B cell (primary cell): ENCODE measurements at regions not wholly inside any gene's neighbourhood (a gene's known extent, or its start where the extent isn't known, plus 50 kb on each side); places are given as distances from the start of the nearest gene placed in this dataset.

Source experiments
- ATAC-seq: fragments of 200-7000 bp; cut with Tn5 transposase; one replicate; pipeline ENCODE4 v1.10.0; 2021; ENCODE audit warnings: low read depth, mild to moderate bottlenecking, moderate number of reproducible peaks, moderate library complexity
- CTCF ChIA-PET: fragments of 350-600 bp; sonication (Branson Sonifier 250); formaldehyde crosslinking; loops from one replicate; lab custom pipeline; 2021; ENCODE audit warnings: antibody characterized with exemption, inconsistent platforms; lab: Charles Lee
- POLR2A ChIA-PET: fragments of 350-600 bp; sonication (Branson Sonifier 250); formaldehyde crosslinking; loops from one replicate; lab custom pipeline; 2021; ENCODE audit warnings: antibody characterized with exemption; lab: Charles Lee
- DNase-seq: peaks from one replicate; pipeline ENCODE4 v3.0.0; 2013
- H2AFZ ChIP-seq: 2 replicates; pipeline ENCODE4 v1.6.1; 2012; ENCODE audit warnings: mild to moderate bottlenecking, low read depth, low read length; ENCODE audit not compliant: insufficient read depth, poor library complexity, severe bottlenecking
- H3K27ac ChIP-seq, 2 donors: 1 replicate in 1 of 2; 2 replicates in 1 of 2; pipeline ENCODE4 v1.5.1; 2012 to 2013; ENCODE audit warnings: low read length in 2 of 2, mild to moderate bottlenecking in 2 of 2, moderate library complexity in 1 of 2
- H3K27me3 ChIP-seq, 4 experiments: fragments of 200-600 bp in 1 of 4; sonication (generic) in 1 of 4; replicated peaks in 1 of 4; 1 replicate in 2 of 4; 2 replicates in 2 of 4; pipeline versions ENCODE4 v1.6.1 to v1.7.0; 2013 to 2016; ENCODE audit warnings: low read length in 3 of 4, mild to moderate bottlenecking in 2 of 4, mixed read lengths in 1 of 4, moderate library complexity in 1 of 4; ENCODE audit not compliant: insufficient read depth in 4 of 4, control insufficient read depth in 3 of 4; ENCODE audit errors: control extremely low read depth in 1 of 4
- H3K36me3 ChIP-seq, 2 experiments: replicated peaks in 1 of 2; 1 replicate in 1 of 2; 2 replicates in 1 of 2; pipeline versions ENCODE4 v1.6.1 to v1.7.1; 2013; ENCODE audit warnings: low read length in 1 of 2; ENCODE audit not compliant: insufficient read depth in 2 of 2, control insufficient read depth in 1 of 2; ENCODE audit errors: control extremely low read depth in 1 of 2, extremely low read depth in 1 of 2
- H3K4me1 ChIP-seq, 2 donors: fragments of 200-600 bp in 1 of 2; sonication (generic) in 1 of 2; 1 replicate in 1 of 2; 2 replicates in 1 of 2; pipeline versions ENCODE4 v1.5.1 to v1.6.1; 2013 to 2017; ENCODE audit warnings: low read length in 2 of 2; ENCODE audit not compliant: control insufficient read depth in 2 of 2, insufficient read depth in 2 of 2
- H3K4me2 ChIP-seq: replicated peaks from 2 replicates; pipeline ENCODE3; 2012; ENCODE audit warnings: mild to moderate bottlenecking, low read depth, low read length; ENCODE audit not compliant: poor library complexity, severe bottlenecking
- H3K4me3 ChIP-seq, 5 experiments: fragments of 200-600 bp in 1 of 5; sonication (generic) in 1 of 5; 1 replicate in 3 of 5; 2 replicates in 2 of 5; pipeline versions ENCODE4 v1.5.1 to v1.7.0; 2011 to 2016; ENCODE audit warnings: low read length in 4 of 5, mild to moderate bottlenecking in 4 of 5, low read depth in 2 of 5, control low read depth in 1 of 5, moderate library complexity in 1 of 5; ENCODE audit not compliant: insufficient read depth in 1 of 5; ENCODE audit errors: control extremely low read depth in 1 of 5, extremely low read depth in 1 of 5
- H3K79me2 ChIP-seq: fragments of 200-600 bp; sonication (generic); one replicate; pipeline ENCODE4 v1.6.0; 2016; ENCODE audit warnings: low read length; ENCODE audit not compliant: control insufficient read depth, insufficient read depth
- H3K9ac ChIP-seq: fragments of 200-600 bp; sonication (generic); 2 replicates; pipeline ENCODE4 v1.6.1; 2017; ENCODE audit warnings: mild to moderate bottlenecking, low read length, moderate library complexity
- H3K9me3 ChIP-seq, 3 donors: one replicate each; pipeline versions ENCODE4 v1.6.1 to v1.7.1; 2013; ENCODE audit warnings: low read length in 2 of 3; ENCODE audit not compliant: control insufficient read depth in 2 of 3, insufficient read depth in 1 of 3; ENCODE audit errors: control extremely low read depth in 1 of 3
- H4K20me1 ChIP-seq: 2 replicates; pipeline ENCODE4 v1.6.0; 2012; ENCODE audit warnings: mild to moderate bottlenecking, low read length; ENCODE audit not compliant: insufficient read depth, control insufficient read depth, poor library complexity, severe bottlenecking
- H3K27ac Mint-ChIP-seq: one replicate; pipeline ENCODE4 v1.8.0; 2021; ENCODE audit warnings: mixed read lengths
- H3K27me3 Mint-ChIP-seq: one replicate; pipeline ENCODE4 v1.8.0; 2021; ENCODE audit warnings: mixed read lengths
- H3K4me1 Mint-ChIP-seq: one replicate; pipeline ENCODE4 v1.8.0; 2021; ENCODE audit warnings: mixed read lengths
- H3K4me3 Mint-ChIP-seq: one replicate; pipeline ENCODE4 v1.8.0; 2021; ENCODE audit warnings: mixed read lengths
- H3K9me3 Mint-ChIP-seq: one replicate; pipeline ENCODE4 v1.8.0; 2022; ENCODE audit warnings: mixed read lengths; ENCODE audit not compliant: insufficient read depth
- EZH2 ChIP-seq: IDR thresholded peaks from 2 replicates; pipeline ENCODE4 v1.6.1; 2012; ENCODE audit warnings: borderline replicate concordance, low read depth, mild to moderate bottlenecking, moderate library complexity, low read length; ENCODE audit not compliant: insufficient read depth, poor library complexity, severe bottlenecking
- WGBS: methylation state at CpG from one replicate; pipeline ENCODE4 v1.1.5; 2013; ENCODE audit warnings: missing lambda C conversion rate; ENCODE audit not compliant: insufficient coverage; 5-methylcytosine and 5-hydroxymethylcytosine counted together
- intact Hi-C: fragments of 100-400 bp; cut with micrococcal nuclease; formaldehyde crosslinking; loops from one replicate; pipeline ENCODE4 v1.10.0; 2022
- TF ChIP-seq, protein P1 (sequence below): fragments of 200-600 bp; IDR thresholded peaks from one replicate; pipeline ENCODE4 v1.8.0; 2022; ENCODE audit warnings: antibody characterized with exemption, mild to moderate bottlenecking

DNA sequence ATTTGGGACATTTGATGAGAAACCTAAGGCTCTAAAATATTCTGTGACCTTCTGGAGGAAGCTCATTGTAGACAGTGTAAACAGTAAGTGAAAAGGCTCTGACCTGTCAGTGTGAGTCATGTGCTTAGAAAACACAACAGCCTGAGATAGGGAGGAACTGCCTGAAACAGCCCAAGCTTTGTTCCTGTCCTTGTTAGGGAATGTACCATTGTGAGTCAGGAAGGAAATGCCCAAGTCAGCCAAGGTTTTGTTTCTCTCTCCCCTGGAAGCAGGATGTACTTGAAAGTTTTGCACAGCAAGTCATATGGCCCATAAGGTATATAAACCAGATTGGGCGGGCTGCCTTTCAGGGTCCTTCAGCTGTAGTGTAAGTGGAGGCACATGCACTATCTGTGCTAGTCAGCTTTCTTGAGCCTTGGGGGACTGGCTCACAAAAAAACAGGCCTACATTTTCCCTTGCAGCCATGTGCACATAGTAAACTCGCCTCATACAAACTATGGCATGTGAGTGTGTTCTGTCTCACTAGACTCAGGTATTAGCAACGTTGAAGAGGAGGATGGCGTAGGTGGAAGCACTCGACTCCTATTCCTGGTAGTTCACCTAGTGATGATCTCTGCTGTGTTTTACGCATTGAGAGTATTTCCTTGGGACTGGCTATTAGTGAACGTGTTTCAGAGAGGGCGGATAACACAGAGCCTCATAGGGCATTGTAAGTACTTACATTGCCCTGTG lies 141.2 kb upstream of the KLHL1 start:
- TF ChIP-seq EZH2 = no peak
- TF ChIP-seq, protein P1, sequence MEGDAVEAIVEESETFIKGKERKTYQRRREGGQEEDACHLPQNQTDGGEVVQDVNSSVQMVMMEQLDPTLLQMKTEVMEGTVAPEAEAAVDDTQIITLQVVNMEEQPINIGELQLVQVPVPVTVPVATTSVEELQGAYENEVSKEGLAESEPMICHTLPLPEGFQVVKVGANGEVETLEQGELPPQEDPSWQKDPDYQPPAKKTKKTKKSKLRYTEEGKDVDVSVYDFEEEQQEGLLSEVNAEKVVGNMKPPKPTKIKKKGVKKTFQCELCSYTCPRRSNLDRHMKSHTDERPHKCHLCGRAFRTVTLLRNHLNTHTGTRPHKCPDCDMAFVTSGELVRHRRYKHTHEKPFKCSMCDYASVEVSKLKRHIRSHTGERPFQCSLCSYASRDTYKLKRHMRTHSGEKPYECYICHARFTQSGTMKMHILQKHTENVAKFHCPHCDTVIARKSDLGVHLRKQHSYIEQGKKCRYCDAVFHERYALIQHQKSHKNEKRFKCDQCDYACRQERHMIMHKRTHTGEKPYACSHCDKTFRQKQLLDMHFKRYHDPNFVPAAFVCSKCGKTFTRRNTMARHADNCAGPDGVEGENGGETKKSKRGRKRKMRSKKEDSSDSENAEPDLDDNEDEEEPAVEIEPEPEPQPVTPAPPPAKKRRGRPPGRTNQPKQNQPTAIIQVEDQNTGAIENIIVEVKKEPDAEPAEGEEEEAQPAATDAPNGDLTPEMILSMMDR = no peak
- H3K27ac ChIP-seq = no peak overlapping the region
- WGBS = 92% methylated on average over 7 of the region's 8 CpGs
- intact Hi-C loops = no loop called here
- no peak overlapping the region for H3K9ac ChIP-seq
- Mint-ChIP-seq H3K27me3 (no peaks in the 10 kb centered on the region), H3K9me3 (peaks cover 3% of the 10 kb centered on the region), H3K4me3 (no peak overlapping the region), H3K4me1 (no peaks in the 10 kb centered on the region), H3K27ac (no peak overlapping the region)
- no peak overlapping the region for H2AFZ ChIP-seq
- no peak overlapping the region for H3K4me3 ChIP-seq
- ATAC-seq (no peak), DNase-seq (no peak)
- no peaks in the 10 kb centered on the region for H3K27me3 ChIP-seq
- no peaks in the 10 kb centered on the region for H3K4me1 ChIP-seq
- no peaks in the 10 kb centered on the region for H3K9me3 ChIP-seq
- H3K36me3 ChIP-seq = no peaks in the 10 kb centered on the region
- ChIA-PET CTCF (interaction anchor here (0.6 kb wide), 1 partner anchor 13 kb away, joined by 3 read pairs; no protein-coding TSS in a partner anchor), POLR2A (no interaction called here)
- H3K79me2 ChIP-seq = no peaks in the 10 kb centered on the region
- no peak overlapping the region for H3K4me2 ChIP-seq
- no peaks in the 10 kb centered on the region for H4K20me1 ChIP-seq

DNA sequence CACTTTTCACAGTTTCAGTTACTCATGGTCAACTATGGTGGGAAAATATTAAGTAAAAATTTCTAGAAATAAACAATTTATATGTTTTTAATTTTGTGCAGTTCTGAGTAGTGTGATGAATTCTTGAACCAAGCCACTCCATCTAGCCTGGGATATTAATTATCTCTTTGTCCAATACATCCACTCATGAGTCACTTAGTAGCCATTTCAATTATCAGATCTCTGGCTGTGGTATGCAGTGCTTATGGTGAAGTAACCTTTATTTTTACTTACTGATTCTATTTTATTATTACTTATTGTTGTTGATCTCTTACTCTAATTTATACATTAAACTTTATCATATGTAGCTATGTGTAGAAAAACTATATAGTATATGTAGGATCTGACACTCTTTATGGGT lies 128.9 kb upstream of the KLHL1 start:
- intact Hi-C loops = no loop called here
- no peak overlapping the region for H3K4me3 Mint-ChIP-seq
- no peak overlapping the region for H3K27ac Mint-ChIP-seq
- Histone ChIP-seq H3K9me3 (no peaks in the 10 kb centered on the region), H4K20me1 (no peaks in the 10 kb centered on the region), H3K27me3 (no peaks in the 10 kb centered on the region), H3K4me3 (no peak overlapping the region), H3K4me2 (no peak overlapping the region), H3K4me1 (no peaks in the 10 kb centered on the region), H2AFZ (no peak overlapping the region), H3K36me3 (no peaks in the 10 kb centered on the region), H3K27ac (no peak overlapping the region), H3K79me2 (no peaks in the 10 kb centered on the region), H3K9ac (no peak overlapping the region)
- no peaks in the 10 kb centered on the region for H3K4me1 Mint-ChIP-seq
- TF ChIP-seq, protein P1 = no peak
- TF ChIP-seq EZH2 = no peak
- peaks cover 3% of the 10 kb centered on the region for H3K9me3 Mint-ChIP-seq
- POLR2A ChIA-PET = no interaction called here
- CTCF ChIA-PET = no interaction called here
- no peak for DNase-seq
- H3K27me3 Mint-ChIP-seq = no peaks in the 10 kb centered on the region
- no peak for ATAC-seq
